ENCODE measurements at regions not wholly inside any gene's neighbourhood (a gene's known extent, or its start where the extent isn't known, plus 50 kb on each side); places are given as distances from the start of the nearest gene placed in this dataset.
"Not testable (repeated sequence)": the region's sequence is repeated elsewhere in the genome, so short reads cannot be mapped to it uniquely, and the experiment has no call there.

GRCh38 chr3:81277853-81278252 lies 483.6 kb downstream of the GBE1 start:
- DNase-seq, result no peak

DNA sequence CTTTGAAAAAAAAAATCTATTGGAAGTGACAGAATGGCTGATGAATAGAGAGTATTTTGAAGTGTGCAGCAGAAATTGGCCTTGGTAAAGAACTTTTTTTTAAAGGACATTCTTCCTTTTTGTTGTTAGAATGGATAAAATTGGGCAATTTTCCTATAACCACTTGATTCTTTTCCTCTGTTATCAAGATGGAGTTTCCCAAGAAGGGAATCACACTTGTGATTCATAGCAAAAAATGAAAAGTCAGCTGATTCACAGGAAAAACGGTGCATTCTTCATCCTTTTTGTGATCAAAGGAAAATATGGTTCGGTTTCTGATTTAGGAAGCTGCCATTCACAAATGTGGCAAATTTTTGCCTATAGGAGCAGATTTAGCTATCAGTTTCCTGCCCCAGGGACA lies 486.8 kb downstream of the GBE1 start:
- no peak for DNase-seq

GRCh38 chr3:81270603-81271379 lies 490.7 kb downstream of the GBE1 start:
- no peak for DNase-seq

- no peak for DNase-seq
Observed at GRCh38 chr3:81268526-81268925, 492.9 kb downstream of the GBE1 start.

DNA sequence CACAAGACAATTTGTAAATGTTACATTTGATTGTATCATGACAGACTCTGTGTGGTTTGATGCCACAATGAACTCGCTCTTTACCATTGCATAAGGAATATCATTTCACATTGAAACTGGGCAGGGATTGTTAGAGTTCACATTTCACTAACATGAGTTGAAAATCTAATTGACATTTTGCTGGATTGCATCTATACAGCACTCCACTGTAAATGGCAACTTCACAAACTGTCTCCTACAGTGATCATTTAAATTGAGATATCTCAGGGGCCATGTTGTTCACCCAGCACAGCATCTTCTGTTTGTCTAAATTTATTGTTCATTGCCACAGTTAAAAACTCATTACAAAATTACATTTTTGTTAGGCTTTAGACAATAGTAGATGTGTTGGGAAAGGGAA lies 499.4 kb downstream of the GBE1 start:
- no peak for DNase-seq

GRCh38 chr3:81255463-81255862 lies 506.0 kb downstream of the GBE1 start:
- no peak for DNase-seq

GRCh38 chr3:81251096-81251495 lies 510.3 kb downstream of the GBE1 start:
- DNase-seq, result no peak

DNA sequence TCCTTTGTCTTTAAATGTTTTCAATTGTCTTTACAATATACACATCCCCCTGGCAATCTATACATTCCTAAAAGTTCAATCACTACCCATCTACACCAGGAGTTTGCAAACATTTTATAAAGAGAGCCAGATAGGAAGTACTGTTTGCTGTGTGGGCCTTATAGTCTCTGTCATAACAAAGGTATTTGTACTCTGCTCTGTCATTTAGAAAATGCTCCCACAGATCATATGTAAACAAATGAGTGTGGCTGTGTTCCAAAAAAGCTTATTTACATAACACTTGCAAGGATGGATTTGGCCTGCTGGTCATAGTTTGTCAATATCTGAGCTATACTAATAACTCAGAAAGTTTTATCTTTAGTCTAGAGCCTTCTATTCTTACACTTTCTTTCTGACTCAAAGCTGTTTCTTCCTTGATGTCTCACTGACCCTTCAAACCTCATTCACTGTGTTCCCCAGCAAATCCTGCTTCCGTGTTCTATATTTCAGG lies 511.9 kb downstream of the GBE1 start:
- DNase-seq, result peak; percentile 16 to 39

GRCh38 chr3:81245501-81245900 lies 515.9 kb downstream of the GBE1 start:
- no peak for DNase-seq

- no peak for DNase-seq
Observed at GRCh38 chr3:81245043-81245442, 516.4 kb downstream of the GBE1 start.

- DNase-seq, result no peak
Observed at GRCh38 chr3:81244231-81244630, 517.2 kb downstream of the GBE1 start.

DNA sequence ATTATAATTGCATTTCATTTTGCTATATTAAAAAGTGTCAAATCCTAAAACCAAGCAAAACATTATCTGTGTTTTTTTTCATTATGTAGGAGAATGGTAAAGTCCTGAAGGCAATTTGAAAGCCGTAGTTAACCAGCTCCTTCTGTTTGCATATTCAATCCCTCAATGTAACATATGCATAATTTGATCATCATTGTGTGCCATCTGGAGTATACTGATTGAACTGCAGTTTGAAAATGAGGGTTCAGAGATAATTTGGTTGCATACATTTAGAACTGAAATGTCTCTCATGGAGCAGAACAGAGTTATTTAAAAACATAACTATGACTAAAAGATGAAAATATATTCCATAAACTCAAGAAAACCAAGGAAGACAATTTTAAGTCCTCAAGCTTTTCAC lies 518.6 kb downstream of the GBE1 start:
- peak; percentile 5 to 18 for DNase-seq

- no peak for DNase-seq
Observed at GRCh38 chr3:81237181-81237580, 524.3 kb downstream of the GBE1 start.

DNA sequence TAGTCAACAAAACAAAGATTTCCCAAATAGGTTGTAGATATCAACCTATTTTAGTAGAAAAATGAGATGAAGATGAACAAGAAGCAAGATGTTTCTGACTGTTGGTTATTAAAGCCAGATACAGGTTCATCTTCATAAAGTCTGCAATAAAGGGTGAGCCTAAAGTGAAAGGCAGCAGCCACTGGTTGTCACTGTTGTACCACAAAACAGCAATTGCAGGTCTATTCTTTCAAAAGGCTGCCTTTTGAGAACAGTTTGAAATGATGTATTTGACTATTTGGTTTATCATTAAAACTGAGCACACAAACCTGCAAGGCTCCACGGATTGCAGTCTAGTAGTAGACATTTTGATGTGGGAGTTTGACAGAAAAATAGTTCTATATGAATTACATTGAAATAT lies 543.4 kb downstream of the GBE1 start:
- peak; percentile 4 to 10 for DNase-seq

DNA sequence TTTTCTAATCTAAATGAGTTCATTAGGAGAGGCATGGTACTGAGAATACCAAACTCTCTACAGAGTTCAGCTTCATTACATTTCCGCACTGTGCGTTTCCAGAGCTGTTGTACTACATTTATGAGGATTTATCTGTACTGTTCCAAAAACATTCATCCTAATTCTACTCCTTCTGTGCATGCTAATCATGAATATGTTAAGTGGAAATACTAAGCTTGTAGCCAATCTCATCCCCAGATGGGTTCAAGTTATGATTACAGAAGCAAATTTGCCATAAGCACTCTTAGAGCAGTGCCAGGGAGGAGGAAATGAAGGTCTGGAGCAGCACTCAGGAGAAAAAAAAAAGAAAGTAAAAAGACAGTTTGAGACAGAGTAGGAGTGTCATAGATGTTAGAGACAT lies 544.3 kb downstream of the GBE1 start:
- no peak for DNase-seq

- no peak for DNase-seq
Observed at GRCh38 chr3:81216192-81216591, 545.3 kb downstream of the GBE1 start.

DNA sequence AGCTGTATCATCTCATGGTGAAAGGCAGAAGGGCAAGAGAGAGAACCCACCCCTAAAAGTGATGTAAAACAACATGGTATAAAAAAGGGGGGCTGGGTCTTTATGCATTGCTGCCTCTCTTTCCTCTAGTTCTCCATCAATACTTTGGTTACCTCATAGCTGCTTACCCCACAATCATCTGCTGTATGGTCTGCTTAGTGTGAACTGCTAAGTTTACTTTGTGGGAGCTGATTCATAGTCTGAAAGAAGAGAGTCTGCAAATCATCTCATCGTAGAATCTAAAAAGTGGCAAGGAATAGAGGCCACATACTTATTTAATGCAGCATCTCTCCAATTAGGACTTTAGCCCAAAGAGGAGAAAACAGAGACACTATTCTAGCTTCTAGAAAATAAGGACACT lies 546.8 kb downstream of the GBE1 start:
- DNase-seq, result no peak

DNA sequence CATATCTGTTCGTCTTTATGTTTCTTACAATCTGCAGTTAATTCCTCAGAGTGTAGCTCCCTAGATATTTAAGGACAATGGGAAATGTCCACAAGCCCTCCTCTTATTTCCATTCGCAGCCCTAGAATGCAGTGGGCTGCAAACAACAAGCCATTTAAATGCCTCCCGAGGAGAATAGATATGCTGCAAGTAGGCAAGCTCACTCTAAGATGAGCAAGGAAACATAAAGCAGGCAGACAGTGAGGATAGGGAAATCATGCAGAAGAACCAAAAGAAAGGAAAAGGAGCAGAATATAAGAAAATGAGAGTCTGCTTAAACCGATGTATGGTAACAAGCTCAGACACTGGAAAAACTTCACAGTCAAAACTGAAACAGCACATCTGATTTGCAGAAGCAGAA lies 561.9 kb downstream of the GBE1 start:
- DNase-seq, result no peak

- DNase-seq, result peak in 1 of 2 experiments; percentile 6
Observed at GRCh38 chr3:81198756-81199155, 562.7 kb downstream of the GBE1 start.

DNA sequence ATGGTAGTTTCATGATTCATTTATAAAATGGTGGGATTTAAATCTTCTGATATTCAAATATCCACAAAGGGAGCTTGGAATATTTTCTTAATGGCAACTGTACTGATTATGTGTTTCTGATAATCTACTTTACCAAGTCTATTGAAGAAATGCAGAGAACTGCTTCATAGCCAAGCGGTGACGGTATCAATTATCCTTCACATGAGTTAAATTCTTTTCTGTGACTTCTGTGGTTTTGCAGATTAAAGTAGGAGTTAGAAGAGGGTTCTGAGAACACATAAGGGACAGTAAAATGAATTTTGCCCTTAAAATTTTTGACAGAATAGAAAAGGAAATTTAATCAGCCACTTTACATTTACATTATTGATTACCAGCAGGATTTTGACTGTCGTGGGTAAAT lies 563.2 kb downstream of the GBE1 start:
- DNase-seq, result no peak

DNA sequence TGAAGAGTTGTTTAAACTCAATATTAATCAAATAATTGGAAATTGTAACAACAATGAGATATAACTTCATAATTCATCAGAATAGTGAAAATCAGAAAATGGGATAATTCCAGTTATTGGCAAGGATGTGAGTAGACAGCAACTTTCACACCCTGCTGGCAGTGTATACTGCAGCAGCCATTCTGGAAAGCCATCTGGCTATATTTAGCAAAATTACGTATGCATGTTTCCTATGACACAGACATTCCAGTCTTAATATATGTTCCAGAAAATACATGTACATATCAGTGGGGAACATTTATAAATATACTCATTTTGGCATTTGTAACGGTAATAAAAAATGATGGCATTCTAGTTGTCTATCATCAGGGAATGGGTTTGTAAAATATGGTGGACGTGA lies 564.1 kb downstream of the GBE1 start:
- no peak for DNase-seq

DNA sequence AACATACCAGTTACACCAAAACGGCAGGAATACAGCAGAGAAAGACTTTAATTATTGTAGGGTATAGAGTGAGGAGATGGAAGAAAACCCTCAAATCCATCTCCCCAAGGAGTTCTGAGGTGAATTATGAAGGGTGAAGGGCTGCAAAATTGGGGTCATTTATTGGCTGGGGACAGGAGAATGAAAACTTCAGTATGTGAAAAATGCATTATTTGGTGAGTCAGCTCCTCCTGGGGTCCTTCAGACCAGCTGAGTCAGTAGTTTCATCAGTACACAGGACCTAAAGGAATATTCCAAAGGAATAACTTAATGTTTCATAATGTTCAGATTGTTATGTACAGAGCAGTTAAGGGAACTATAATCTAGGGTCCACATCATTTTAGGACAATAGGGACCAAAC lies 566.0 kb downstream of the GBE1 start:
- no peak for DNase-seq

- DNase-seq, result no peak
Observed at GRCh38 chr3:81186412-81186811, 575.0 kb downstream of the GBE1 start.

GRCh38 chr3:81182086-81182875 lies 579.2 kb downstream of the GBE1 start:
- DNase-seq, result not testable (repeated sequence)
